ENCODE measurements at regions not wholly inside any gene's neighbourhood (a gene's known extent, or its start where the extent isn't known, plus 50 kb on each side); places are given as distances from the start of the nearest gene placed in this dataset.

- intact Hi-C loops (cut with micrococcal nuclease; ENCODE audit: unreplicated experiment), result loop anchor here (5.0 kb wide), 1 partner anchor 241 kb away; no protein-coding TSS in a partner anchor
- H3K27me3 Mint-ChIP-seq (ENCODE audit: unreplicated experiment), result no peaks in the 10 kb centered on the region
- peak overlapping the region; percentile 93 for H3K27ac Mint-ChIP-seq (ENCODE audit: unreplicated experiment)
- TF ChIP-seq, protein P1, sequence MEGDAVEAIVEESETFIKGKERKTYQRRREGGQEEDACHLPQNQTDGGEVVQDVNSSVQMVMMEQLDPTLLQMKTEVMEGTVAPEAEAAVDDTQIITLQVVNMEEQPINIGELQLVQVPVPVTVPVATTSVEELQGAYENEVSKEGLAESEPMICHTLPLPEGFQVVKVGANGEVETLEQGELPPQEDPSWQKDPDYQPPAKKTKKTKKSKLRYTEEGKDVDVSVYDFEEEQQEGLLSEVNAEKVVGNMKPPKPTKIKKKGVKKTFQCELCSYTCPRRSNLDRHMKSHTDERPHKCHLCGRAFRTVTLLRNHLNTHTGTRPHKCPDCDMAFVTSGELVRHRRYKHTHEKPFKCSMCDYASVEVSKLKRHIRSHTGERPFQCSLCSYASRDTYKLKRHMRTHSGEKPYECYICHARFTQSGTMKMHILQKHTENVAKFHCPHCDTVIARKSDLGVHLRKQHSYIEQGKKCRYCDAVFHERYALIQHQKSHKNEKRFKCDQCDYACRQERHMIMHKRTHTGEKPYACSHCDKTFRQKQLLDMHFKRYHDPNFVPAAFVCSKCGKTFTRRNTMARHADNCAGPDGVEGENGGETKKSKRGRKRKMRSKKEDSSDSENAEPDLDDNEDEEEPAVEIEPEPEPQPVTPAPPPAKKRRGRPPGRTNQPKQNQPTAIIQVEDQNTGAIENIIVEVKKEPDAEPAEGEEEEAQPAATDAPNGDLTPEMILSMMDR (IDR thresholded peaks at IDR 0.05; ENCODE audit: unreplicated experiment), result no peak
- peaks cover 44% of the 10 kb centered on the region for H3K4me1 Mint-ChIP-seq (ENCODE audit: low read depth, unreplicated experiment)
- H3K9me3 Mint-ChIP-seq (ENCODE audit: low read depth, unreplicated experiment), result no peaks in the 10 kb centered on the region
- peaks cover 22% of the 10 kb centered on the region for H3K36me3 Mint-ChIP-seq (ENCODE audit: insufficient read depth, unreplicated experiment)
- BruUV-seq (replicated peaks), result TSS peak; percentile 56
- H3K4me3 Mint-ChIP-seq (ENCODE audit: low read depth, unreplicated experiment), result peak overlapping the region; percentile 14
- DNase-seq, result peak; percentile 2
- CTCF ChIA-PET, result no interaction called here
Observed at GRCh38 chr6:126181173-126181741, 158.7 kb upstream of the CENPW start.

- Mint-ChIP-seq H3K27ac (ENCODE audit: unreplicated experiment) (peak overlapping the region; percentile 93), H3K36me3 (ENCODE audit: insufficient read depth, unreplicated experiment) (peaks cover 22% of the 10 kb centered on the region), H3K27me3 (ENCODE audit: unreplicated experiment) (no peaks in the 10 kb centered on the region), H3K9me3 (ENCODE audit: low read depth, unreplicated experiment) (no peaks in the 10 kb centered on the region), H3K4me3 (ENCODE audit: low read depth, unreplicated experiment) (no peak overlapping the region), H3K4me1 (ENCODE audit: low read depth, unreplicated experiment) (peaks cover 44% of the 10 kb centered on the region)
- intact Hi-C loops (cut with micrococcal nuclease; ENCODE audit: unreplicated experiment), result loop anchor here (2.0 to 5.0 kb wide), 3 partner anchors 129 to 240 kb away; partner anchors contain the start of gene CENPW
- CTCF ChIA-PET, result no interaction called here
- DNase-seq, result no peak
- TF ChIP-seq, protein P1 (IDR thresholded peaks at IDR 0.05; ENCODE audit: unreplicated experiment), result no peak
- no TSS peak for BruUV-seq (replicated peaks)
Observed at GRCh38 chr6:126181890-126182289, 158.0 kb upstream of the CENPW start.

GRCh38 chr6:126182650-126183311, 157.1 kb upstream of the CENPW start:
- intact Hi-C loops (cut with micrococcal nuclease; ENCODE audit: unreplicated experiment), result loop anchor here (2.0 to 5.0 kb wide), 3 partner anchors 128 to 240 kb away; partner anchors contain the start of gene CENPW
- peak overlapping the region; percentile 44 for H3K4me3 Mint-ChIP-seq (ENCODE audit: low read depth, unreplicated experiment)
- H3K27me3 Mint-ChIP-seq (ENCODE audit: unreplicated experiment), result no peaks in the 10 kb centered on the region
- no peaks in the 10 kb centered on the region for H3K9me3 Mint-ChIP-seq (ENCODE audit: low read depth, unreplicated experiment)
- BruUV-seq (replicated peaks), result no TSS peak
- TF ChIP-seq, protein P1 (IDR thresholded peaks at IDR 0.05; ENCODE audit: unreplicated experiment), result no peak
- peaks cover 37% of the 10 kb centered on the region for H3K4me1 Mint-ChIP-seq (ENCODE audit: low read depth, unreplicated experiment)
- DNase-seq, result peak; percentile 81
- CTCF ChIA-PET, result no interaction called here
- peaks cover 22% of the 10 kb centered on the region for H3K36me3 Mint-ChIP-seq (ENCODE audit: insufficient read depth, unreplicated experiment)
- H3K27ac Mint-ChIP-seq (ENCODE audit: unreplicated experiment), result peak overlapping the region; percentile 93

- no peaks in the 10 kb centered on the region for H3K9me3 Mint-ChIP-seq (ENCODE audit: low read depth, unreplicated experiment)
- H3K4me3 Mint-ChIP-seq (ENCODE audit: low read depth, unreplicated experiment), result no peak overlapping the region
- BruUV-seq (replicated peaks), result no TSS peak
- peaks cover 22% of the 10 kb centered on the region for H3K36me3 Mint-ChIP-seq (ENCODE audit: insufficient read depth, unreplicated experiment)
- no peaks in the 10 kb centered on the region for H3K27me3 Mint-ChIP-seq (ENCODE audit: unreplicated experiment)
- CTCF ChIA-PET, result no interaction called here
- no peak for DNase-seq
- TF ChIP-seq, protein P1 (IDR thresholded peaks at IDR 0.05; ENCODE audit: unreplicated experiment), result no peak
- no peak overlapping the region for H3K27ac Mint-ChIP-seq (ENCODE audit: unreplicated experiment)
- intact Hi-C loops (cut with micrococcal nuclease; ENCODE audit: unreplicated experiment), result no loop called here
- H3K4me1 Mint-ChIP-seq (ENCODE audit: low read depth, unreplicated experiment), result peaks cover 34% of the 10 kb centered on the region
Observed at GRCh38 chr6:126185774-126186173, 154.1 kb upstream of the CENPW start.
